K562 (cell line): ENCODE measurements at regions not wholly inside any gene's neighbourhood (a gene's known extent, or its start where the extent isn't known, plus 50 kb on each side); places are given as distances from the start of the nearest gene placed in this dataset.

ENCODE experiments used
- ATAC-seq: fragments of 200-7000 bp; cut with Tn5 transposase; 3 replicates; pipeline ENCODE4 v1.9.1; 2020; ENCODE audit warnings: moderate library complexity
- BruUV-seq: library from RNA; stranded (reverse); fragments of 400-500 nt; replicated peaks from 2 replicates; lab custom pipeline; 2021; lab: Mats Ljungman, UMichigan
- CTCF ChIA-PET: fragments of 300-600 bp; formaldehyde crosslinking; extraction: SDS; loops from one replicate; lab custom pipeline; 2021; ENCODE audit warnings: low intra/inter-chr PET ratio; lab: Yijun Ruan, JAX
- POLR2A ChIA-PET: fragments of 300-600, 350-650 bp; sonication (Branson Sonifier 250); formaldehyde crosslinking; extraction: SDS; loops from one replicate; lab custom pipeline; 2021; ENCODE audit warnings: antibody characterized with exemption, inconsistent platforms; lab: Yijun Ruan, JAX
- DNase-seq, 4 experiments: peaks; one replicate each; pipeline versions ENCODE4 v3.0.0 to v3.0.0-alpha.2; 2011 to 2018; ENCODE audit warnings: low spot score in 3 of 4, mixed read lengths in 3 of 4; ENCODE audit errors: extremely low read depth in 1 of 4
- FAIRE-seq: peaks from 2 replicates; lab custom pipeline; 2011; peaks lifted over from hg19 to GRCh38; lab: Jason Lieb, UNC
- H2AFZ ChIP-seq: 2 replicates; pipeline ENCODE4 v1.6.0; 2011; ENCODE audit warnings: low read depth, low read length, control low read depth, inconsistent platforms
- H3K27ac ChIP-seq: fragments of 200-600 bp; 3 replicates; pipeline ENCODE4 v1.8.0; 2011; ENCODE audit warnings: low read depth, mild to moderate bottlenecking, control low read depth, inconsistent platforms, low read length, moderate library complexity, mixed read lengths; ENCODE audit errors: extremely low read depth
- H3K27me3 ChIP-seq, 2 experiments: fragments of 300-600 bp in 1 of 2; 2 replicates in 1 of 2; 3 replicates in 1 of 2; pipeline versions ENCODE4 v1.6.0 to v1.8.0; 2011; ENCODE audit warnings: inconsistent platforms in 2 of 2, low read length in 2 of 2, mild to moderate bottlenecking in 1 of 2, mixed read lengths in 1 of 2, moderate library complexity in 1 of 2; ENCODE audit not compliant: control insufficient read depth in 2 of 2, insufficient read depth in 2 of 2
- H3K36me3 ChIP-seq: fragments of 300-600 bp; 3 replicates; pipeline ENCODE4 v1.8.0; 2011; ENCODE audit warnings: mild to moderate bottlenecking, low read length, inconsistent platforms; ENCODE audit not compliant: control insufficient read depth, insufficient read depth
- H3K4me1 ChIP-seq, 2 experiments: fragments of 200-600 bp in 1 of 2; replicated peaks in 1 of 2; 2 replicates in 1 of 2; 3 replicates in 1 of 2; pipeline versions ENCODE4 v1.5.1 to v1.8.0; 2011; ENCODE audit warnings: inconsistent platforms in 2 of 2, low read length in 2 of 2, mild to moderate bottlenecking in 1 of 2, mixed read lengths in 1 of 2, moderate library complexity in 1 of 2; ENCODE audit not compliant: control insufficient read depth in 2 of 2, insufficient read depth in 2 of 2
- H3K4me2 ChIP-seq: 2 replicates; pipeline ENCODE4 v1.6.1; 2011; ENCODE audit warnings: low read length, control low read depth, inconsistent platforms, mixed read lengths; ENCODE audit not compliant: insufficient read depth
- H3K4me3 ChIP-seq: fragments of 200-600 bp; sonication (generic), shearing (Covaris generic); 2 replicates; pipeline ENCODE4 v1.5.1; 2016; ENCODE audit warnings: control low read depth, inconsistent platforms
- H3K79me2 ChIP-seq: fragments of 200-600 bp; 3 replicates; pipeline ENCODE4 v1.8.0; 2011; ENCODE audit warnings: low read length, inconsistent platforms; ENCODE audit not compliant: control insufficient read depth, insufficient read depth
- H3K9ac ChIP-seq, 2 experiments: 2 replicates each; pipeline versions ENCODE4 v1.6.0 to v1.6.1; 2011; ENCODE audit warnings: low read depth in 2 of 2, low read length in 2 of 2, control low read depth in 1 of 2, inconsistent platforms in 1 of 2, mild to moderate bottlenecking in 1 of 2, mixed read lengths in 1 of 2; ENCODE audit not compliant: insufficient read depth in 1 of 2
- H3K9me1 ChIP-seq: one replicate; pipeline ENCODE4 v1.6.0; 2011; ENCODE audit warnings: inconsistent platforms, mild to moderate bottlenecking, low read length, moderate library complexity; ENCODE audit not compliant: control insufficient read depth, insufficient read depth
- H3K9me3 ChIP-seq: replicated peaks from 2 replicates; pipeline ENCODE4 v1.5.1; 2011; ENCODE audit warnings: low read depth, low read length, inconsistent platforms; ENCODE audit not compliant: control insufficient read depth, insufficient read depth
- H4K20me1 ChIP-seq: replicated peaks from 2 replicates; pipeline ENCODE4 v1.6.1; 2011; ENCODE audit warnings: low read length, inconsistent platforms, mixed read lengths; ENCODE audit not compliant: control insufficient read depth, insufficient read depth
- ATF2 ChIP-seq: sonication (generic); formaldehyde crosslinking; IDR thresholded peaks from 2 replicates; pipeline ENCODE4 v1.8.1; 2022; ENCODE audit warnings: missing genetic modification reagents
- FOXK2 ChIP-seq, 2 experiments: fragments of 450-650 bp; IDR thresholded peaks in 1 of 2; conservative IDR thresholded peaks in 1 of 2; 2 replicates each; pipeline ENCODE4 v1.6.1; 2016; ENCODE audit warnings: low read depth in 2 of 2, mild to moderate bottlenecking in 1 of 2
- L3MBTL2 ChIP-seq: fragments of 450-650 bp; IDR thresholded peaks from 2 replicates; pipeline ENCODE4 v1.6.1; 2016; ENCODE audit warnings: mild to moderate bottlenecking, moderate library complexity
- MEF2A ChIP-seq: IDR thresholded peaks from 2 replicates; pipeline ENCODE4 v1.6.1; 2011; ENCODE audit warnings: low read depth, mild to moderate bottlenecking, low read length, moderate library complexity; ENCODE audit not compliant: control insufficient read depth
- NR4A1 ChIP-seq, 2 experiments: fragments of 250-450 bp in 1 of 2; fragments of 450-650 bp in 1 of 2; sonication (Bioruptor Pico) in 1 of 2; IDR thresholded peaks; 2 replicates each; pipeline versions ENCODE4 v1.4.0 to v1.6.1; 2016 to 2020; ENCODE audit warnings: mild to moderate bottlenecking in 2 of 2, missing compliant biosample characterization in 1 of 2, missing genetic modification characterization in 1 of 2, moderate library complexity in 1 of 2
- RAD51 ChIP-seq: fragments of 450-650 bp; IDR thresholded peaks from 2 replicates; pipeline ENCODE4 v1.7.1; 2016; ENCODE audit warnings: low read depth, mild to moderate bottlenecking, borderline replicate concordance
- RBM22 ChIP-seq: fragments of 200-400 bp; formaldehyde crosslinking; IDR thresholded peaks from 2 replicates; pipeline ENCODE4 v1.6.1; 2018; ENCODE audit warnings: low read length, low read depth; ENCODE audit not compliant: poor library complexity, severe bottlenecking
- ZMIZ1 ChIP-seq, 2 experiments: fragments of 150-350 bp in 1 of 2; IDR thresholded peaks; 2 replicates each; pipeline ENCODE4 v1.6.1; 2012 to 2016; ENCODE audit warnings: low read depth in 2 of 2, low read length in 2 of 2, mild to moderate bottlenecking in 1 of 2, moderate library complexity in 1 of 2
- ZNF77 ChIP-seq: fragments of 250-450 bp; sonication (Bioruptor Pico); IDR thresholded peaks from 2 replicates; pipeline ENCODE4 v1.5.0; 2020
- in situ Hi-C: fragments of 300-500 bp; cut with MboI; formaldehyde crosslinking; loops from 4 replicates; pipeline ENCODE4 v1.15.0; 2018; ENCODE audit warnings: inconsistent platforms, mixed read lengths
- intact Hi-C: fragments of 100-400 bp; cut with micrococcal nuclease; formaldehyde crosslinking; loops from 2 replicates; pipeline ENCODE4 v1.14.2; 2022

- TF ChIP-seq ZMIZ1 (IDR thresholded peaks at IDR 0.05; ENCODE audit: low read depth in 2 of 2, low read length in 2 of 2) (no peak), FOXK2 (conservative IDR thresholded peaks at IDR 0.05 in 1 of 2, IDR thresholded peaks at IDR 0.05 in 1 of 2; ENCODE audit: low read depth in 2 of 2) (no peak), RAD51 (no peak), NR4A1 (CRISPR knock-in tag; IDR thresholded peaks at IDR 0.05) (no peak), NR4A1 (tag; IDR thresholded peaks at IDR 0.05) (no peak)
These were observed 244.2 kb downstream of the RFPL4B start (continued) for GRCh38 chr6:112591329-112591728.

GRCh38 chr6:112592159-112592558 is 245.0 kb downstream of the RFPL4B start:
- ChIA-PET POLR2A (no interaction called here), CTCF (no interaction called here)
- Histone ChIP-seq H3K4me1 (no peaks in the 10 kb centered on the region), H2AFZ (no peak overlapping the region), H3K27ac (no peak overlapping the region), H3K27me3 (no peaks in the 10 kb centered on the region), H4K20me1 (no peaks in the 10 kb centered on the region), H3K4me2 (no peak overlapping the region), H3K9ac (no peak overlapping the region), H3K36me3 (no peaks in the 10 kb centered on the region), H3K79me2 (no peaks in the 10 kb centered on the region), H3K9me1 (no peaks in the 10 kb centered on the region), H3K9me3 (0 out of 2 replicates have a peak, but pooled peaks cover 1% of the 10 kb centered on the region), H3K4me3 (no peak overlapping the region)
- in situ Hi-C loops, result no loop called here
- BruUV-seq, result no TSS peak
- ATAC-seq, result no peak
- DNase-seq, result no peak
- no peak for FAIRE-seq
- intact Hi-C loops, result loop anchor here (10.0 kb wide), 1 partner anchor 257 kb away; no protein-coding TSS in a partner anchor
- no peak for TF ChIP-seq MEF2A
- no peak for TF ChIP-seq RBM22
- no peak for TF ChIP-seq L3MBTL2
- TF ChIP-seq ATF2 (CRISPR knock-in tag), result no peak
- TF ChIP-seq ZNF77 (CRISPR knock-in tag), result no peak
